RPMI8226 (cell line): ENCODE measurements at regions not wholly inside any gene's neighbourhood (a gene's known extent, or its start where the extent isn't known, plus 50 kb on each side); places are given as distances from the start of the nearest gene placed in this dataset.

ENCODE experiments used
- DNase-seq: peaks from one replicate; pipeline ENCODE4 v3.0.0-alpha.2; 2015

- DNase-seq, result no peak
Observed at GRCh38 chr18:71707400-71707799, 836.7 kb downstream of the CBLN2 start.

DNA sequence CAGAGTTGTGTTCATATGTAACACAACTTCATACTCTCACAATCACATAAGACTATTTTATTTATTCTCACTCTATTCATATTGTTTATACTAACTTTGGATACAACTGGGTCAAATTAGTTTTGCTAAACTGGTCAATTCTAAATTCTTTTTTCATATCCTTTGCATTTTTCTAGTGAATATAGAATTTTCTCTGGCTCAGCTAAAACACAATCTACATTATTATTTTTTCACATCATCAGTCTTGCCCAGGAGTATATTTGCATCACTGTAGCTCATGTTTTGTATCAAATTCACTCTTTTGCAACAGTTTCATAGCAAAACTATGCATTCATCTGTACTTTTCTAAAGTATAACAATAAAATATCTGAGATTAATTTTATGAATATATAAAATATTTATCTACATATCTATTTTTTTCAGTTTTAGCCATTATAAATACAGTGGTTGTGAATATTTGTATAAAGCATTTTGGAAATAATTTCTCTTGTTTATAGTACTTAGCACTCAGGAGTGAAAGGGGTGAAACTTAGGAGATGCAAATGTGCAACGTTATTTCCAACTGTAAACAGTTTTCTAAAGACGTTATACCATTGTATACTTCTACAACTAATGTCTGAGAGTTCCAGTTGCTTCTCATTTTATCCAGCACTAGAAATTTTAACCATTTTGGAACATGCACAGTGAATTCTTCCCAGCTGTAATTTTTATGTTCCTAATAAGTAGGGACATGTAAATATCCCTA is 854.6 kb downstream of the CBLN2 start:
- no peak for DNase-seq

DNA sequence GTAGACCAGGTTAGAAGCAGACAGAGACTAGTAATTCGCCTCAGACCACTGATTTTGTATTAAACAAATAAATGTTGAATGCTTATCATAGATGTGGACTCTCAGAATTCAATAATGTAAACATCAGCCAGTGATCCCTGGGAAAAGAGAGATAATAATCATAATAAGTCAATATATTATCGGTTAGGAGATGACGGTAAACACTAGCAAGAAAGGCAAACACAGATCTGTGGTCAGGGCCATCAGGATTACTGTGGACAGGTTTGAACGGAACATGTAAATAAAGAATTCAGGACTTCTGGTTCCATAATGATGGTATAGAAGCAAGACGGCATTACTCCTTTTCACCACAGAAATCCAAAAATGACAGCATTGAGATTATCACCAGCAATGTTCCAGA is 861.6 kb downstream of the CBLN2 start:
- no peak for DNase-seq

DNA sequence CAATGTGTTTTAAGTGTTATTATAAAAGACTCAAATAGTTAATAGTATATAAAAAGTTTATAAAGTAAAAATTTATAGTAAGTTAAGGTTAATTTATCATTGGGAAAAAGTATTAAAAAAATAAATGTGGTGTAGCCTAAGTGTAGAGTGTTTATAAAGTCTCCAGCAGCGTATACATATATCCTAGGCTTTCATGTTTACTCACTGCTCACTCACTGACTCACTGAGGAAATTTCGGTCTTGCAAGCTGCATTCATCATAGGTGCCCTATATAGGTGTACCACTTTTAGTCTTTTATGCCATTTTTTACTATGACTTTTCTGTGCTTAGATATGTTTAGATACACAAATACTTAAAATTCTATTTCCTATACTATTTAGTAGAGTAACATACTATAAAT is 866.0 kb downstream of the CBLN2 start:
- no peak for DNase-seq

GRCh38 chr18:71673954-71674353 is 870.2 kb downstream of the CBLN2 start:
- DNase-seq, result no peak

DNA sequence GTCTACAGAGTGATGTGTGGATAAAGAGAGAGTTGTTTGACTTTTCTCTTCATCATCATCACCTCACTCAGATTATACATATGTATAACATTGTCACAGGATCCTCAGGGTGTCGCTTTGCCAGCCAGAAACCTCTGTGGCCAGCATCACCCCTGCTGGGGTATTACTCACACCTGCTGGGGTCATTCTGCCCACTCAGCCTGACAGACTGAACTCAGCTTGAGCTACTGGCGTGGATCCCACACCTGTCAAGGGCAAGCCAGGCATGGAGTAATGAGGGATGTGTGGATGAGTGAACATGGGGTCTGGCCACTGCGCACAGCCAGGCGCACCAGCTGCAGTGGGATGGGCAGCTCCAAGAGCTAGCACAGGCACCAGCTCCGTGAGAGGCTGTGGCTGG is 870.6 kb downstream of the CBLN2 start:
- no peak for DNase-seq

DNA sequence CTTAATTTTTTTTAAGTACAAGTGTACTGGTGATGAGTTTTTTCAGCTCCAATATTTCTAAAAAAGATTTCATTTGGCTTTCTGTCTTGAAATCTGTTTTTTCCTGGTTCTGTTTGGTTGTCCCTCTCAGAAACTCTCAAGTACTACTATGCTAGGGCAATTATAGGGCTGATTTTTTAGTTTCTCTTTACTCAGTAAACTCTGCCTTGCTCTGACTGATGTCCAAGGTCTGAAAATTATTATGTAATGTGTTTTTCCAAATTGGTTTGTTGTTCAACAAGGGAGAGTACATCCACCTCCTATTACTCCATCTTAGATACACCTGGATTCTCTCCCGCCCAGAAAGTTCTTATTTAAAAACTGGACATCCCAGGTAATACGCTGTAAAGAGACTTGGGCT is 877.7 kb downstream of the CBLN2 start:
- DNase-seq, result no peak

GRCh38 chr18:71665131-71665530 is 879.0 kb downstream of the CBLN2 start:
- DNase-seq, result no peak

GRCh38 chr18:71643822-71644221 is 900.3 kb downstream of the CBLN2 start:
- DNase-seq, result no peak

DNA sequence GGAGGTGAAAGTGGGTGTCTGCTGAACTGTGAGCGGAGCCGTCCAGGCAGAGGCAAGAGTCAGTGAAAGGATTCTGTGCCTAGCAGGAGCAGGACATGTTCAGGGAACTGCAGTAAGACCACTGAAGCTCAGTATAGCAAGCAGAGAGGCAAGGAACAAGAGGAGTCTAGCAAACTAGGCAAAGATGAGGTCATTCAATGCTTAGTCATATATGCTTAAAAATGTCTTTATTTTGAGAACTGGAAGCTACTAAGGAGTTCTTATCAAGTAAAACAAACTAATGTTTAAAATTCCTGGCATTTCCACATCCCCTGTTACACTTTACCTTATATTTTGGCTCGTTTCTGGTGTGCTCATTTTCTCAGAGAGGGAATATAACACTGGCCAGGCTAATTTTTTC is 913.4 kb downstream of the CBLN2 start:
- no peak for DNase-seq

DNA sequence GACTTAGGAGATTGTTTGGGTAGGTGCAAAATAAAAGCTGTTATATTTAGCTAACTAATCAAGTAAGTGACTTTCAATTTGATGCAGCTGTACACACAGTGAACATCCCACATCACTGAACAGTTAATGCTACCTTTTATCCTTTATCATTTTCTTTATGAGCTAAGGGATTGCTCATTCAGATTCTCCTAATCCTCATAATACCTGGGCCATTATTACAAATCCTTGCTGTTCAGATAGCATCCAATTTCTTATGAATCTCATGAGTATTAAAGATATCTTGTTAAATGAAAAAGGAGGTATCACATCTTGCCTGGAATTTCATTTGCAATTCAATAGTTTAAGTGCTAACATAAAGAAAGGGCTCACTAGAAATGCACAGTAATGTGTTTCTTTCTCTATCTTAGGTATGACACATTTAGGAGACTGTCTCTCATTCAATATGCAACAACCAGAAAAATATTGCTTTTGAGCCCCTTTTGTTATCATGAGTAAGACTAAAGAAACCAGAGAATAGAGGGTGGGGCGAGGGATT is 918.5 kb downstream of the CBLN2 start:
- DNase-seq, result no peak

DNA sequence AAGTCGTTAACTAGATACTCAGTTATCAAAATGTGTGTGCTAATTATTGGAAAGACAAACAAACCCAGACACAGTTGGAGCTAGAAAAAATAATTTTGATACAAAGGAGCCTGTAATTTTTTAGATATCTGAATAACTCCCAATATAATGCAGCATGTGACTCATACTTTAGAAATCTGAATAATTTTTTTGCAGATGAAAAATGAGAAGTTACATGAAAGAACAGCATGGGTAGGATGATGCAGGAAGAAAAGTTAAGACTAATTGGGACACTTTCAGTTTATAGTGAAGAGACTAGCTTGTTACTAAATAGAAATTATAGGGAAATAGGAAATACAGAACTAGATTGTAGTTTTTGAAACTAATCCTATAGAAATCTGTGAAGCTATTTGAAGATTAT is 945.8 kb downstream of the CBLN2 start:
- no peak for DNase-seq

DNA sequence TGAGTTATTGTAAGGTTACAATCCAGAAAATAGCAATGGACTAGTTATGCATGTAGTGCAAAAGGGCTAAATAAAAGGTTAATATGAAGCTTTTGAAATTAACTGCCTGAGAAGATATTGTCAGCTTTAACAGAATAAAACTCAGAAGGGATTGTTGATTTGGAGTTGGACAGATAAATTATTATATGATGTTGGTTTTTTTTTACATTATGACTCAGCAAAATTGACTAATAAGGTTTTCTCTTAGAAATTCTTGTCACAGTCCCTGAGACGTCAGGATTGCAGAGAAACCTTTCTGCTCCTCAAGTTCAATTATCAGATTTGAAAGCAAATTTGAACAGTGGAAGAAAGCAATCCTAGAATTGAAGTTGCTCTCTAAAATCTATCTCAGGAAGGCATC is 946.9 kb downstream of the CBLN2 start:
- DNase-seq, result no peak

GRCh38 chr18:71583252-71583651 is 960.9 kb downstream of the CBLN2 start:
- no peak for DNase-seq

DNA sequence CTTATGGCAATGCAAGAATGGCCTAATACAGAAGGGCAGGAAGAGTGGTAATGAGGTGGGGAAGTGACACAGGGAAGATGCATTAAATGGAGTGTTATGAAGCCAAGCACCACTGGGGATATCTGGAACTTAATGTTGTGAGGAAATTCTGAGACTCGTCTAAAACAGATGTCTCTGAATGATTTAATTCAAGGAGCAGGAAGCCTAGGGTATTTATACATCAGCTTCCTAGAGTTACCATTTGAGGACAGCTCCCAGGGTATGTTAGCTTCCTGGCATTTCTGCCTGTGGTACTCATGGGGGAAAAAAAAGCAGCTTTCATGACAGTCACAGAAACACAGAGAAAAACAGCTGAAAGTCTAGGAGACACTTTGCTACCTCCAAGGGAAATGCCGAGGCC is 989.5 kb downstream of the CBLN2 start:
- DNase-seq, result no peak

GRCh38 chr18:71541643-71542042 is 1002.5 kb downstream of the CBLN2 start:
- DNase-seq, result no peak

DNA sequence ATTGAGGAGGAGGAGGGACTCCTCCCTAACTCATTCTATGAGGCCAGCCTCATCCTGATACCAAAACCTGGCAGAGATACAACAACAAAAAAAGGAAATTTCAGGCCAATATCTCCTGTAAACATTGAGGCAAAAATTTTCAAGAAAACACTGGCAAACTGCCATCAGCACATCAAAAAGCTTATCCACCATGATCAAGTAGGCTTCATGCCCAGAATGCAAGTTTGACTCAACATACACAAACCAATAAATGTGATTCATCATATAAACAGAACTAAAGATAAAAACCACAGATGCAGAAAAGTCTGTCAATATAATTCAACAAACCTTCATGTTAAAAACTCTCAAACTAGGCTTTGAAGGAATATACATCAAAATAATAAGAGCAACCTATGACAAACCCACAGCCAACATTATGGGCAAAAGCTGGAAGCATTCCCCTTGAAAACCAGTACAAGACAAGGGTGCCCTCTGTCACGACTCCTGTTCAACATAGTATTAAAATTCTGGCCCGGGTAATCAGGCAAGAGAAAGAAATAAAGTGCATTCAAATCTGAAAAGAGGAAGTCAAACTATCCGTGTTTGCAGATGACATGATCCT is 1014.3 kb downstream of the CBLN2 start:
- DNase-seq, result no peak

DNA sequence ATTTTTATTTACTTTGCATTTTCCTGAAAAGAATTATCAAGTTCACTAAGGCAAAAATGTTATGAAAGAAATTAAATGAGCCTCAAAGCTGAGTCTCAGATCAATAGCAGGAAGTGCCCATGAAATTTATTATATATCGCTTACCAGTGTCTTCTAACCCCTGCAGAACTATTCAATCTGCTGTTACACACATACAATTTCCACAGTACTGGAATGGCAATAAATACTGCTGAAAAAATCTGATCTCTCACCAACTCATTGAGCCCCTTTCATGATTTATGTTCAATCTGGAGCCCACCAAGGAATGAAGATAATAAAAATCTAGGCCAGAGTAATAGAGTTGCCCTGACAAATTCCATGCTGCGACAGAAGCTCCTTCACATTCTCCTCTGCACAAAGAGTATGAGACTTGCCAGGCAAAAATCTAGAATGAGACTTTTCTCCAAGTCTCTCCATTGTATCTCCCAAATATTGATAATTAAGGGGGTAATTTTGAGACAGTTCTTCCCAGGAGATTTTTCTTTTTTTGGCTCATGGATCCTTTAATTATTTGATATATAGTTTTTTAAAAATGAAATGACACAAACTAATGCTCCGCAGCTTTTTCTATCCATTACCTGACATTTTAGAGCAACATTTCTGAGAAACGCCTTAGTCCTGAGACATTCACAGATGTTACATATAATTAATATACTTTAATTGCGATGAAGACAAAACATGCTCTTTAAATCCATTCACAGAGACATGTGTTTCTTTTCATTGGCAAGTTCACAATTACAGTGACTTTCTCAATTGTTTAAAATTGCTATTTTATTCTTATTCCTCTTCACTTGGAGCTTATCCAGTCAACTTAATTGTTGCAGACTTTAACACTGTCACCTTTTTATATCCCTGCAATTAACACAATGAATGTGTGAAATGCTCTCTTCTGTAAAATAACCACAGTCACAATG is 1020.4 kb downstream of the CBLN2 start:
- DNase-seq, result no peak

- DNase-seq, result no peak
Observed at GRCh38 chr18:71505526-71505925, 1038.6 kb downstream of the CBLN2 start.

DNA sequence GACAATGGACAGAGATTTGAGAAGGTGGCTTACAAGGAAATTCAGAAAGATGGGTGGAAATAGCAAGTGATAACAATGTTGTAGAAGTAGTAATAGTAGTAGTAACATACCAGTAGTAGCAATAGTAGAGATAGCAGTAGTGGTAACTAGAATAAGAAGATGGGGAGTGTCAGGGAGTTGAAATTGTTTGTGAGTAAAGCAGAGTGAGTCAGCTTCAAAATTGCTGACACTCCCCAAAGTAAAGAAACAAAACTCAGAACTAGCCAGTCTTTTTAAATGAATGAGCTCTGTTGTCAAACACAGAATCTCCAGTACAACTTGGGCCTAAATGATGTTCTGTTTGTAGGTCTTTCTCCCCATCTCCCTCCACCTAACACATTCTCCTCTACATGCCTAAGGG is 1040.9 kb downstream of the CBLN2 start:
- no peak for DNase-seq

DNA sequence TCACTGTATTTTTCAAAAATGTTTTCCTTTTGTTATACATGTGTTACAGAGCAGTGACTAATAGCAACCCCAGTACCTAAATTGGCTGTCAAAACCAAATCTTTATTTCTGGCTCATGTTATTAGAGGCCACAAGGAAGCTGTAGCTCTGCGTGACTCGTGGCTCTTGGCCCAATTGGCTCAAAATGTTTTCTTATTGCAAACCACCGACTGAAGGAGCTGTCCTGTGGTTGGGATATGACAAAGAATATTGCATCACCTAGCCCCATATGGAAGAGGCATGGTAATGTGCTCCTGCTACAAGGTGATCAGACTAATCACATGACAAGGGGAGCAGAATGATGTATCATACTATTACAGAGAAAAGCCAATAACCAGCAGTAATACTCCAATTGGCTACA is 1058.5 kb downstream of the CBLN2 start:
- DNase-seq, result no peak

DNA sequence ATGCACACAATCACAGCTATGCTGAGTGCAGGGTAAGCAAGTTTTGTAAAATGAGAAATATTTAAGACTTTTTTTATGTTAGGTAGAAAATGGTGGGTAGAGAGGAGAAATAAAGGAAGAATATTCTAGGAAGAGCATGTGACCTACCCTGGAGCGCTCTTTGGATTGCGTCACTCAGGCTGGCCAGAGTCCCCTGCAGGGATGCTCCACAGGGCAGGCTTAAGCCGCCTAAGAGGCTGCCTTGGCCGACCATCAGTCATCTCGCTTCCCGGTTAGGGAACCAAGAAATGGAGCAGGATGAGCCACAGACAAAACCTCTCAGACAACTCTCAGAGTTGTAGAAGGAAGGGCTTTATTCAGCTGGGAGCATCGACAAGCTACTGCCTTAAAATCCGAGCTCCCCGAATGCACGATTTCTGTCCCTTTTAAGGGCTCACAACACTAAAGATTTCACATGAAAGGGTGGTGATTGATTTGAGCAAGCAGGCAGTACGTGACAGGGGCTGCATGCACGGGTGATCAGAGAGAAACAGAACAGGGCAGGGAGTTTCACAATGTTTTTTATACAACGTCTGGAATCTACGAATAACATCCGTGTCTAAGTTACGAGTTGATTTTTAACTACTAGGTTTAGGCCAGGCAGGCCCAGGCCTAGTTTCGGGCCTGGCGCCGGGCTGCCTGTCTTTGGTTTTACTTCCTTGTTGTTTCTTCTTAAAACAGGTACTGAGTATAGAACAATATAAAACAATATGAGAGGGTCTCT is 1072.0 kb downstream of the CBLN2 start:
- DNase-seq, result no peak

GRCh38 chr18:71456206-71456605 is 1087.9 kb downstream of the CBLN2 start:
- DNase-seq, result no peak
